Right atrium auricular region (tissue), 2 donors: ENCODE measurements at regions not wholly inside any gene's neighbourhood (a gene's known extent, or its start where the extent isn't known, plus 50 kb on each side); places are given as distances from the start of the nearest gene placed in this dataset.
"Not testable (repeated sequence)": the region's sequence is repeated elsewhere in the genome, so short reads cannot be mapped to it uniquely, and the experiment has no call there.

Experiments used
- DNase-seq: peaks from one replicate; pipeline ENCODE4 v3.0.0-alpha.2; 2019; ENCODE audit warnings: low spot score
- H3K27ac ChIP-seq, 2 donors: fragments of 200-600 bp; sonication (generic); 1 replicate in 1 of 2; 2 replicates in 1 of 2; pipeline ENCODE4 v1.5.1; 2016 to 2019
- H3K27me3 ChIP-seq, 2 donors: fragments of 200-600 bp; sonication (generic); one replicate each; pipeline versions ENCODE4 v1.5.1 to v1.6.0; 2017 to 2019
- H3K36me3 ChIP-seq: fragments of 200-600 bp; sonication (generic); one replicate; pipeline ENCODE4 v1.5.1; 2016
- H3K4me1 ChIP-seq, 2 donors: fragments of 200-600 bp; sonication (generic); one replicate each; pipeline versions ENCODE4 v1.5.1 to v1.6.0; 2017 to 2019
- H3K4me3 ChIP-seq, 2 donors: fragments of 200-600 bp; sonication (generic); 1 replicate in 1 of 2; 2 replicates in 1 of 2; pipeline ENCODE4 v1.5.1; 2017 to 2019; ENCODE audit warnings: mild to moderate bottlenecking in 1 of 2, moderate library complexity in 1 of 2
- H3K9me3 ChIP-seq, 2 donors: fragments of 200-600 bp; sonication (generic); one replicate each; pipeline ENCODE4 v1.5.1; 2019
- CTCF ChIP-seq, 2 donors: fragments of 200-600 bp; sonication (generic); IDR thresholded peaks; one replicate each; pipeline ENCODE4 v1.5.1; 2019; ENCODE audit warnings: antibody characterized with exemption in 2 of 2

DNA sequence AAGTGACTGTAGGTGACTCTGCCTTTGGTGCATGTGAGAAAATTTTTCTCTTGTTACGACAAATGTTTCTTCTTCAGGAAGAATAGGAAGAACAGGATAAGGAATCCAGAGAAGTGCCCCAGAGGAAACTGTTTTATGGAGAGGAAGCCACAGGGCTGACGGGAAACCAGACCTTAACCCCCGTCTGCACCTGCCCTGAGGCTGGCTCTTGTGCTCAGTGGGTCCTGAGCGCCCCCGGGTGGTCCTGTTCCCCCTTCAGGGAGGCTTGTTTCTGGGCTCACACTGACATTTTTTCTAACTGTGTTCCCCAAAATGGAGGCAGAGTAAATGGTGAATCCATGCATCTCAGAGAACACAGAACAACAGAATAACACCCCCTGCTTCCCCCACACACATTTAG is 691.8 kb downstream of the TMEM121 start:
- H3K4me1 ChIP-seq, result no peaks in the 10 kb centered on the region
- no peaks in the 10 kb centered on the region for H3K27me3 ChIP-seq
- DNase-seq, result no peak
- H3K4me3 ChIP-seq, result no peak overlapping the region
- H3K9me3 ChIP-seq, result no peaks in the 10 kb centered on the region
- H3K36me3 ChIP-seq, result no peaks in the 10 kb centered on the region
- no peak overlapping the region for H3K27ac ChIP-seq
- TF ChIP-seq CTCF (IDR thresholded peaks at IDR 0.05), result no peak

GRCh38 chr14:106222311-106222710 is 695.9 kb downstream of the TMEM121 start:
- no peaks in the 10 kb centered on the region for H3K27me3 ChIP-seq
- H3K36me3 ChIP-seq, result no peaks in the 10 kb centered on the region
- no peak for TF ChIP-seq CTCF (IDR thresholded peaks at IDR 0.05)
- DNase-seq, result no peak
- no peaks in the 10 kb centered on the region for H3K4me1 ChIP-seq
- no peaks in the 10 kb centered on the region for H3K9me3 ChIP-seq
- no peak overlapping the region for H3K27ac ChIP-seq
- H3K4me3 ChIP-seq, result no peak overlapping the region

DNA sequence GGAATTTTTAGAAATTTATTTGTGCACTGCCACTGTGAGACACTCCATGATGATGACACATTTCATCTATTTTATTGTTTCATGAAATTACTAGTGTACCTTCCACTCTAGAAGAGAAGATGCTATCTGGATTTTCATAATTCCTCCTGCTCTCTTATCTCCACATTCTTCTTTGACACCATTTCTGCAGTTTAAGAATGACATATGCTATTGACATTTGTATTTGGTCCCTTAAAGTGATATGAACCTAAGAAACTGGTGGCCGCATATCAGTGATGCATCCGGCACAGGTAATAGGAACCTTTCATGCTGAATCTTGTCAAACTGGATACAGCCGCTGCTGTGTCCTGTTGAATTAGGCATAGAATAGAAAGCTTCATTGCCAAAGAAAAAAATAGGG is 696.3 kb downstream of the TMEM121 start:
- Histone ChIP-seq H3K4me3 (no peak overlapping the region), H3K4me1 (no peaks in the 10 kb centered on the region), H3K36me3 (no peaks in the 10 kb centered on the region), H3K27ac (no peak overlapping the region), H3K9me3 (no peaks in the 10 kb centered on the region), H3K27me3 (no peaks in the 10 kb centered on the region)
- no peak for DNase-seq
- TF ChIP-seq CTCF (IDR thresholded peaks at IDR 0.05), result no peak

GRCh38 chr14:106227793-106228192 is 701.4 kb downstream of the TMEM121 start:
- Histone ChIP-seq H3K9me3 (no peaks in the 10 kb centered on the region), H3K27ac (no peak overlapping the region), H3K4me1 (no peaks in the 10 kb centered on the region), H3K36me3 (no peaks in the 10 kb centered on the region), H3K27me3 (no peaks in the 10 kb centered on the region), H3K4me3 (no peak overlapping the region)
- no peak for TF ChIP-seq CTCF (IDR thresholded peaks at IDR 0.05)
- no peak for DNase-seq

GRCh38 chr14:106228541-106229158 is 702.3 kb downstream of the TMEM121 start:
- H3K27ac ChIP-seq, result no peak overlapping the region
- no peak overlapping the region for H3K4me3 ChIP-seq
- no peak for TF ChIP-seq CTCF (IDR thresholded peaks at IDR 0.05)
- no peaks in the 10 kb centered on the region for H3K27me3 ChIP-seq
- no peaks in the 10 kb centered on the region for H3K4me1 ChIP-seq
- no peak for DNase-seq
- H3K36me3 ChIP-seq, result no peaks in the 10 kb centered on the region
- H3K9me3 ChIP-seq, result no peaks in the 10 kb centered on the region

DNA sequence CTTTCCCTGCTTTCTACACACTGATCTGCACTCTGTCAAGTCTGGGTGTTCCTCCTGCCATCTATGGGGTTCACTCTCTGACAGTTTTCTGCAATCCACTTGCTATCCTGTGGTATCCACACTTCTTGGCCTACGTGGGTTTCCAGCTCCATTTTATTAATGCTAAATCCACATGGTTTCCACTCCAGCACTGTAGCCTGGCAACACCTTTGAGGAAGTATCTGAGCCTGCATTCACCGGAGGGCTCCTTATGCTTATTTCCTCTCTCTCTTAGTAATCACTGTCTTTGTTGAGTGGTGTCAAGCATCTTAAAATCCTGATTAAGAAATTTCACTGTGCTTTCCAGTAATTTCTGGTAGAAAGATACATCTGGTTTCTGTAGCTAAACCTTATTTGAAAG is 703.7 kb downstream of the TMEM121 start:
- no peak for DNase-seq
- Histone ChIP-seq H3K9me3 (no peaks in the 10 kb centered on the region), H3K4me3 (no peak overlapping the region), H3K36me3 (no peaks in the 10 kb centered on the region), H3K27me3 (no peaks in the 10 kb centered on the region), H3K4me1 (no peaks in the 10 kb centered on the region), H3K27ac (no peak overlapping the region)
- TF ChIP-seq CTCF (IDR thresholded peaks at IDR 0.05), result no peak

DNA sequence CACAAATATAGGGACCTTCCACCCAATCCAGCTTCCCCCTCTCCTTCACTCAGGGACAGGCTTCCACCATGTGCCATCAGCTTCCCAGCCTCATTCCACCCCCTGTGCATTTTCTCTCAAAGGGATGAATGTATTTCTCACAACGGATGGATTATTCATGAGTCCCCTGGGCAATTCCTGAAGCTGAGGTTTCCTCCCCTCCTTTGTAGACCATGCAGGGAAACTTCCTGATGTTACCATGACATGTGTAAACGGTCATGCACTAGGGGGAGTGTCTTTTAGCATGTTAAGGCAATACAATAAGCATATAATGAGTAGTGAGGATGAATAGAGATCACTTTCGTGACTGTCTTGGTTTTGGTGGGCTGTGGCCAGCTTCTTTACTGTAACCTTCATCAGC is 706.8 kb downstream of the TMEM121 start:
- not testable (repeated sequence) for H3K27me3 ChIP-seq

More for the DNA sequence above, 706.8 kb downstream of the TMEM121 start:
- H3K4me1 ChIP-seq, H3K36me3 ChIP-seq, DNase-seq, H3K4me3 ChIP-seq, H3K9me3 ChIP-seq, H3K27ac ChIP-seq: not testable (repeated sequence)
